ENCODE measurements at regions not wholly inside any gene's neighbourhood (a gene's known extent, or its start where the extent isn't known, plus 50 kb on each side); places are given as distances from the start of the nearest gene placed in this dataset.

DNA sequence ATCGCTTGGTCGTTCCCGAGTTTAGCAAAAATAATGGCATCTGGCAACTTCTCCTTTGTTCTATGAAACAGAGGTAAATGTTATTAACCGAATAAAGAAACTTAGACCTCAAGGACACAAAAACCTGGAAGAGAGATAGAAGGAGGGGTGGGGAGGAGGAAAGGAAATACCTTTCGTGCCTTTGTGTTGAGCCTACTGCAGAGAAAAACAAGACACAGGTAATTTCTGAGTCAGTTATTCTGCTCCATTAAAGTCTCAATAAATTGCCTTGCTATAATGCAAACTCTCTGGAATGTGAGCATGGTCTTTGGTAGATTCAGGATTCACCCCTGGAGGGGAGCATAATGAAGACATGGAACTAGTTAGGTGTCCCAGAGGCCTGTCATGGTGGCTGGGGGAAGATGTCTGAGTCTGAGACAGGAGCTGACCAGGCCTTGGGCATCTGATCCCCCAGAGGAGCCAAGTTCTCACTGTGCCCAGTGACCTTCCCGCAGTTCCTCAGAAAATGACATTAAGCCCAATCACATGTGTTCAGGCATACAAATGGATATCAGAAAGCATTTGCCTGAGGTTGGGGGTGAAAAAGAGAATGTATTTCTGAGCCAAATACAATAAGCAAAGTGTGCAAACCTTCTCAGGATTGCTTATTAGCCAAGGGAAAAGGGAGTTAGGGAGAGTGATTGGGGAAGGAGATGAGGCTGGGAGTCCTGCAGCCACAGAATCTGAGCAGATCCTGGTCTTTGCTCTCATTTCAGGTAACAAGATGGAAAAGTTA is 72.6 kb upstream of the CADM1 start:
- TF ChIP-seq CTCF (conservative IDR thresholded peaks at IDR 0.05 in 1 of 2, IDR thresholded peaks at IDR 0.05 in 1 of 2; ENCODE audit: low read depth in 1 of 2, low read length in 2 of 2) (no peak), EZH2 (IDR thresholded peaks at IDR 0.05; ENCODE audit: low read length, missing control alignments) (no peak)
